ENCODE measurements at regions not wholly inside any gene's neighbourhood (a gene's known extent, or its start where the extent isn't known, plus 50 kb on each side); places are given as distances from the start of the nearest gene placed in this dataset.

GRCh38 chr1:98088381-98088780 lies 167.5 kb upstream of the DPYD start:
- DNase-seq (ENCODE audit: low read depth in 4 of 4, low spot score in 3 of 4), result no peak

- DNase-seq (ENCODE audit: low read depth in 4 of 4, low spot score in 3 of 4), result no peak
These were observed 166.1 kb upstream of the DPYD start for GRCh38 chr1:98086796-98087441.

- no peak for DNase-seq (ENCODE audit: low read depth in 4 of 4, low spot score in 3 of 4)
These were observed 165.3 kb upstream of the DPYD start for GRCh38 chr1:98086156-98086555.

- no peak for DNase-seq (ENCODE audit: low read depth in 4 of 4, low spot score in 3 of 4)
These were observed 163.4 kb upstream of the DPYD start for GRCh38 chr1:98084188-98084587.

GRCh38 chr1:98081944-98082343 lies 161.1 kb upstream of the DPYD start:
- no peak for DNase-seq (ENCODE audit: low read depth in 4 of 4, low spot score in 3 of 4)

- DNase-seq (ENCODE audit: low read depth in 4 of 4, low spot score in 3 of 4), result no peak
These were observed 157.8 kb upstream of the DPYD start for GRCh38 chr1:98078596-98078995.

- no peak for DNase-seq (ENCODE audit: low read depth in 4 of 4, low spot score in 3 of 4)
These were observed 156.9 kb upstream of the DPYD start for GRCh38 chr1:98077691-98078090.

- no peak for DNase-seq (ENCODE audit: low read depth in 4 of 4, low spot score in 3 of 4)
These were observed 154.8 kb upstream of the DPYD start for GRCh38 chr1:98075626-98076025.

GRCh38 chr1:98073823-98074222 lies 153.0 kb upstream of the DPYD start:
- DNase-seq (ENCODE audit: low read depth in 4 of 4, low spot score in 3 of 4), result no peak

GRCh38 chr1:98073106-98073505 lies 152.3 kb upstream of the DPYD start:
- DNase-seq (ENCODE audit: low read depth in 4 of 4, low spot score in 3 of 4), result no peak

- no peak for DNase-seq (ENCODE audit: low read depth in 4 of 4, low spot score in 3 of 4)
These were observed 151.2 kb upstream of the DPYD start for GRCh38 chr1:98072047-98072446.

- DNase-seq (ENCODE audit: low read depth in 4 of 4, low spot score in 3 of 4), result no peak
These were observed 147.2 kb upstream of the DPYD start for GRCh38 chr1:98068016-98068415.

GRCh38 chr1:98066911-98067310 lies 146.1 kb upstream of the DPYD start:
- DNase-seq (ENCODE audit: low read depth in 4 of 4, low spot score in 3 of 4), result no peak

- DNase-seq (ENCODE audit: low read depth in 4 of 4, low spot score in 3 of 4), result no peak
These were observed 138.8 kb upstream of the DPYD start for GRCh38 chr1:98059620-98060019.

GRCh38 chr1:98058676-98059075 lies 137.8 kb upstream of the DPYD start:
- no peak for DNase-seq (ENCODE audit: low read depth in 4 of 4, low spot score in 3 of 4)

- no peak for DNase-seq (ENCODE audit: low read depth in 4 of 4, low spot score in 3 of 4)
These were observed 136.5 kb upstream of the DPYD start for GRCh38 chr1:98057236-98057910.

GRCh38 chr1:98056781-98057180 lies 135.9 kb upstream of the DPYD start:
- no peak for DNase-seq (ENCODE audit: low read depth in 4 of 4, low spot score in 3 of 4)

- DNase-seq (ENCODE audit: low read depth in 4 of 4, low spot score in 3 of 4), result no peak
These were observed 134.6 kb upstream of the DPYD start for GRCh38 chr1:98055457-98055856.

- DNase-seq (ENCODE audit: low read depth in 4 of 4, low spot score in 3 of 4), result no peak
These were observed 134.0 kb upstream of the DPYD start for GRCh38 chr1:98054786-98055185.

- no peak for DNase-seq (ENCODE audit: low read depth in 4 of 4, low spot score in 3 of 4)
These were observed 133.5 kb upstream of the DPYD start for GRCh38 chr1:98054367-98054701.

- DNase-seq (ENCODE audit: low read depth in 4 of 4, low spot score in 3 of 4), result peak; percentile 39 to 67 (median 42)
These were observed 132.9 kb upstream of the DPYD start for GRCh38 chr1:98053471-98054366.
